Skeletal muscle tissue (tissue), 3 donors: ENCODE measurements at regions not wholly inside any gene's neighbourhood (a gene's known extent, or its start where the extent isn't known, plus 50 kb on each side); places are given as distances from the start of the nearest gene placed in this dataset.

Experiments
- H3K27ac ChIP-seq: one replicate; pipeline ENCODE4 v1.7.0; 2013; ENCODE audit warnings: mild to moderate bottlenecking, low read depth, low read length, inconsistent platforms
- H3K27me3 ChIP-seq, 3 donors: one replicate each; pipeline ENCODE4 v1.7.0; 2013; ENCODE audit warnings: low read length in 3 of 3; ENCODE audit not compliant: control insufficient read depth in 3 of 3, insufficient read depth in 3 of 3
- H3K36me3 ChIP-seq, 3 donors: one replicate each; pipeline ENCODE4 v1.7.0; 2013; ENCODE audit warnings: low read length in 3 of 3; ENCODE audit not compliant: control insufficient read depth in 3 of 3, insufficient read depth in 3 of 3
- H3K4me1 ChIP-seq, 3 donors: one replicate each; pipeline ENCODE4 v1.7.0; 2013; ENCODE audit warnings: low read length in 3 of 3, mild to moderate bottlenecking in 3 of 3; ENCODE audit not compliant: control insufficient read depth in 3 of 3, insufficient read depth in 3 of 3
- H3K4me3 ChIP-seq, 3 donors: one replicate each; pipeline ENCODE4 v1.7.0; 2013; ENCODE audit warnings: low read length in 3 of 3
- H3K9ac ChIP-seq, 3 donors: one replicate each; pipeline ENCODE4 v1.7.0; 2013; ENCODE audit warnings: low read length in 3 of 3, mild to moderate bottlenecking in 3 of 3, moderate library complexity in 2 of 3, low read depth in 1 of 3
- H3K9me3 ChIP-seq, 3 donors: one replicate each; pipeline ENCODE4 v1.7.0; 2013; ENCODE audit warnings: low read length in 3 of 3; ENCODE audit not compliant: control insufficient read depth in 3 of 3
- donor health status: Osteomylitis.

DNA sequence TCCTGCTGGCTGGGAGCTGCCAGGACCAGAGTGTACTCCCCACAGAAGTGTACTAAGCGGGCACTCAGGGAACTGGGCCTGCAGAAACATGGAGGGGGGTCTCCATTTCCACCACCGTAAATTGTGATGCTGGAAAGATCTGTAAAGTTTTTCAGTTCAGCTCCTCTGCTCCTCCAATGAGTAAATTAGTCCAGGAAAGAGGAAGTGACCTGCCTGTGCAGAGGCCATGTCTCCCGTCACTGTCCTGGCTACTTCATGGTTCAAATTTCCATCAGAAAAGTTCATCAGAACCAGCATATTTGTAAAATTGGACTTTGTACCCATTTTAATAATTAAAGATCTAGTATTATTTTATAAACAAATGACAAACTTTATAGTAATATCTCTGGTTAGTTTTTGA lies 226.7 kb upstream of the THBS1 start:
- Histone ChIP-seq H3K4me1 (no peaks in the 10 kb centered on the region), H3K36me3 (no peaks in the 10 kb centered on the region), H3K9ac (no peak overlapping the region), H3K27me3 (no peaks in the 10 kb centered on the region), H3K27ac (no peak overlapping the region), H3K4me3 (no peak overlapping the region), H3K9me3 (no peaks in the 10 kb centered on the region)

- Histone ChIP-seq H3K27me3 (no peaks in the 10 kb centered on the region), H3K36me3 (no peaks in the 10 kb centered on the region), H3K9ac (no peak overlapping the region), H3K27ac (no peak overlapping the region), H3K9me3 (no peaks in the 10 kb centered on the region), H3K4me3 (no peak overlapping the region), H3K4me1 (peaks cover 0 to 4% (median 0%) of the 10 kb centered on the region in 3 donors)
Observed at GRCh38 chr15:39357480-39358268, 223.2 kb upstream of the THBS1 start.

GRCh38 chr15:39358441-39359041 lies 222.3 kb upstream of the THBS1 start:
- H3K4me1 ChIP-seq, result peaks cover 0 to 4% (median 0%) of the 10 kb centered on the region in 3 donors
- H3K27ac ChIP-seq, result no peak overlapping the region
- H3K9me3 ChIP-seq, result no peaks in the 10 kb centered on the region
- H3K4me3 ChIP-seq, result no peak overlapping the region
- no peaks in the 10 kb centered on the region for H3K36me3 ChIP-seq
- no peaks in the 10 kb centered on the region for H3K27me3 ChIP-seq
- no peak overlapping the region for H3K9ac ChIP-seq

- no peaks in the 10 kb centered on the region for H3K27me3 ChIP-seq
- H3K36me3 ChIP-seq, result no peaks in the 10 kb centered on the region
- H3K4me3 ChIP-seq, result no peak overlapping the region
- H3K9ac ChIP-seq, result no peak overlapping the region
- H3K4me1 ChIP-seq, result peaks cover 0 to 4% (median 0%) of the 10 kb centered on the region in 3 donors
- no peaks in the 10 kb centered on the region for H3K9me3 ChIP-seq
- H3K27ac ChIP-seq, result no peak overlapping the region
Observed at GRCh38 chr15:39359771-39360170, 221.1 kb upstream of the THBS1 start.

DNA sequence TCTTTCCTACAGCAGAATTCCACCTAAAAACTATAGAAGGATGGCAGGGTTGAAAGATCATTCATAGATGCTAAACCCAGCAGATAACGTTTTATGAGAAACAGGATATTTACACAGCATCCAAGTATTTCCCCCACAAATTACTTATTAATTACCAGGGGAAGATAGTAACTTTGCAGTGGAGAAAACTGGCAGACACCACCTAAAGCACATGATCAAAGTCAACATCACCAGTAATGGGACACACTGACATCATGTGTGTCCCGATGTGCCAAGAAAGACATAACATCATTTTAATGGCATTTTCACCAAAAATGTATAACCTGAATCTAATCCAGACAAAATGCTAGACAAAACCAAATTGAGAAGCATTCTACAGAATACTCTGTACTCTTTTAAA lies 220.4 kb upstream of the THBS1 start:
- peaks cover 0 to 4% (median 0%) of the 10 kb centered on the region in 3 donors for H3K4me1 ChIP-seq
- no peak overlapping the region for H3K4me3 ChIP-seq
- H3K27ac ChIP-seq, result no peak overlapping the region
- no peak overlapping the region for H3K9ac ChIP-seq
- no peaks in the 10 kb centered on the region for H3K36me3 ChIP-seq
- no peaks in the 10 kb centered on the region for H3K27me3 ChIP-seq
- no peaks in the 10 kb centered on the region for H3K9me3 ChIP-seq

DNA sequence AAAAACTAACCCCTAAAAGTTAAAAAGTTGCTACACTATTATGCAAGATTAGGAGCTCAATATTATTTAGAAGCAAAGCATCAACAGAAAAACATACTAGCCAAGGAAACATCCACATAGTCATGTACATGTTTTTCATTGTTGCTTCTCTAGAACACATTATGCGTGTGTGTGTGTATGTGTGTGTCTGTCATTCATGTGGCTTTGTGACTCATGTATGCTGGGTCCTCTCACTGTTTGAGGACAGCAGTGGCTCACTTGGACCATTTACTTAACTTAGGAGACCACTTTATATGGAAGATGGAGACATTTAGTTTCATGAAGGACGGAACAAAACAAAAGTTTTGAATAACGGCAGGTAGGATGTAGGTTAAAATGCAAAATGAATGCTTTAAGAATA lies 219.4 kb upstream of the THBS1 start:
- Histone ChIP-seq H3K9me3 (no peaks in the 10 kb centered on the region), H3K9ac (no peak overlapping the region), H3K27ac (no peak overlapping the region)

DNA sequence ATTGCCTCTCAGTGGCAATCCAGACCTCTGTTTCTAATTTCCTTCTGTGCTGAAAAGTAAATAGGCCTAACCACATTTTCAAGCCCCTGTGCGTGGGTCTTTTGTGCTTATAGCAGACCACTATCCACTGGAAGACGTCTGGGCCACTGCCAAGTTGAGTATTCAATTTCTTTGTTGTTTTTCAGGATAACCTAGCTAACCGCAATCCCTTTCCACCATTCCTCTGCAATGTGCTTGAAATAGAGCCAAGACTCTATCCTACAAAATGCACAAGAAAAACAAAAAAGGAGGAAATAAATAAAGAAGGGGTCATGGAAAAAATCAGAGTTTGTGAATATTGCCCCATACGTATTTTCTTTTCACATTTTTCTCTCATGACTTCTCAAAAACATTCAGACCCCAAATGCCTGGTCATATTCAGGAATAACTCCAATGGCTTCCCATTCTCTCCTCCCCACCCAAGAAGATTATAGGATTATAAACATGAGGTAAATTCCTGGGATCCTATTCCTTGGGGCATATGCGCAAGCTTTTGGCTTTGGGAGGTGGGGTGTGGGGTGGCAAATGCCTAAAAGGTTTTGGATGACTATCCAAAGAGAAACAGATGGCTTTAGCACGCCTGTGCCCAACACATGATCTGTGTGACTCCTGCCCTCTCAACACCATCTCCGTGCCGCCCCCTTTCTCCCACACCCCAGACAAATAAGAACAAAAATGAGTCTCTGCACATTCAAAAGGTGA lies 217.9 kb upstream of the THBS1 start:
- no peak overlapping the region for H3K9ac ChIP-seq

More for the DNA sequence above, 219.4 kb upstream of the THBS1 start:
- Histone ChIP-seq H3K36me3 (no peaks in the 10 kb centered on the region), H3K4me3 (no peak overlapping the region), H3K4me1 (peaks cover 0 to 4% (median 0%) of the 10 kb centered on the region in 3 donors), H3K27me3 (no peaks in the 10 kb centered on the region)

DNA sequence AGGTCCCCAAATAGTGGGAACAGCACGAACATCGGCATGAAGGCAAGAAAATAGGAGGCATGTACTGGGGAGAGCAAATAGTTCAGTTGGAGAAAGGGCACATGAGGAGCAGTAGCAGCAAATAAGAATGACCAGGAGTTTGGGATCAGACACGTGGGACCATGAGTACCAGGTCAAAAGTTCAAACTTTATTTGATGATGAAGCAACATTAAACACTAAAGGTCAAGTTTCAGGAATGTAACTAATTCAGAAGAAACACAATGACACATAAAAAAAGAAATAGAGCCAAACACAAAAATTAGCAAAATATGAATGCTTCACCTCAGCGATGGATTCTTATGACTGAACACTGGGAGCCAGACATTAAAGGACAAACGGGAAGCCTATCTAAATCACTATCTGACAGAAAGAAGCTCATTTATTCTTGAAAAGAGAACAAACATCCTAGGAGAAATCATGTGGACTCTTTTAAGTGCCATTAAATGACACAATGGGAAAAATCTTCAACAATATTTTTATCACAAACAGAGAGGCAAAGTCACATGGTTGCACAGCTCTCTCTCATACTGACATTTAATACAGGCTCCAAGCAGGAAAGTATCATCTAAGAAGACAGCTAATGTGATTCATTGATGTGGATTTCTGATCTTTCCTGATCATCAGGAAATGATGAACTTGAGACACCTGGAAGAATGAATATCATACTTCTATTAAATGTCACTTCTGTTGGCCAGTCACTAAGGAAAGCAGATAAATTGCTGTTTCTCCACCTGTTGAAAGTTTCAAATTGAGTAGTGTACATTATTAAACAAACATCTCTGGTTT lies 216.9 kb upstream of the THBS1 start:
- Histone ChIP-seq H3K27me3 (no peaks in the 10 kb centered on the region), H3K9ac (no peak overlapping the region), H3K9me3 (no peaks in the 10 kb centered on the region), H3K4me3 (no peak overlapping the region), H3K27ac (no peak overlapping the region), H3K36me3 (no peaks in the 10 kb centered on the region), H3K4me1 (peaks cover 0 to 4% (median 0%) of the 10 kb centered on the region in 3 donors)

More for the DNA sequence above, 217.9 kb upstream of the THBS1 start:
- Histone ChIP-seq H3K9me3 (no peaks in the 10 kb centered on the region), H3K27ac (no peak overlapping the region), H3K36me3 (no peaks in the 10 kb centered on the region), H3K4me1 (peaks cover 0 to 4% (median 0%) of the 10 kb centered on the region in 3 donors), H3K27me3 (no peaks in the 10 kb centered on the region), H3K4me3 (no peak overlapping the region)

DNA sequence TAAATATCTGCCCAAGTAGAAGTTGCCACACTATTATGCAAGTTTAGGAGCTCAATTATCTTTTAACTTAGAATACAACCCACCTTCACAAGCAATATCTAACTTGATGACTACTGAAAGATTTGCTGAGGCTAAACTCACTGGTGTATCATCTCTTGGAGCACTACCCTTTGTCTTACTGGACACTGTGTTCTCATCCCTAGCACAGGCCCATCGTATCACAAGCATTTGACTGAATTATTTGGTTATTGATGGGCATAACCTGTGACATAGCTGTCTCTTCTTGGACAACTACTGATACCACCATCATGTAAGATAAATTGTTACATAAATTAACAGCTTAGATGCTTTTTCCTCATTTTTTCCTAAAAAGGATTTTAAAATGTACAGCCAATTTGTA lies 216.2 kb upstream of the THBS1 start:
- Histone ChIP-seq H3K27ac (no peak overlapping the region), H3K4me3 (no peak overlapping the region), H3K36me3 (no peaks in the 10 kb centered on the region), H3K4me1 (peaks cover 0 to 2% (median 0%) of the 10 kb centered on the region in 3 donors), H3K9me3 (no peaks in the 10 kb centered on the region), H3K27me3 (no peaks in the 10 kb centered on the region), H3K9ac (no peak overlapping the region)
